Stomach (tissue), 8 donors: ENCODE measurements at regions not wholly inside any gene's neighbourhood (a gene's known extent, or its start where the extent isn't known, plus 50 kb on each side); places are given as distances from the start of the nearest gene placed in this dataset.

ENCODE experiments used
- DNase-seq, 2 donors: peaks; one replicate each; pipeline versions ENCODE4 v3.0.0 to v3.0.0-alpha.2; 2013 to 2019
- H3K27ac ChIP-seq, 5 donors: fragments of 200-600 bp in 4 of 5; sonication (generic) in 4 of 5; one replicate each; pipeline ENCODE4 v1.5.1; 2013 to 2019; ENCODE audit warnings: mild to moderate bottlenecking in 1 of 5, moderate library complexity in 1 of 5
- H3K27me3 ChIP-seq, 3 donors: fragments of 200-600 bp; sonication (generic); one replicate each; pipeline ENCODE4 v1.5.1; 2017 to 2019; ENCODE audit warnings: mixed run types in 1 of 3
- H3K36me3 ChIP-seq, 4 donors: fragments of 200-600 bp; sonication (generic); 1 replicate in 3 of 4; 2 replicates in 1 of 4; pipeline ENCODE4 v1.5.1; 2016 to 2019
- H3K4me1 ChIP-seq, 4 donors: fragments of 200-600 bp; sonication (generic); one replicate each; pipeline ENCODE4 v1.5.1; 2016 to 2019
- H3K4me3 ChIP-seq, 4 donors: fragments of 200-600 bp; sonication (generic) in 3 of 4; one replicate each; pipeline ENCODE4 v1.5.1; 2016 to 2019; ENCODE audit warnings: mild to moderate bottlenecking in 1 of 4
- H3K9me3 ChIP-seq, 4 donors: fragments of 200-600 bp; sonication (generic); one replicate each; pipeline ENCODE4 v1.5.1; 2016 to 2019
- CTCF ChIP-seq, 7 experiments: fragments of 450-650 bp in 4 of 7; fragments of 200-600 bp in 3 of 7; sonication (generic) in 3 of 7; IDR thresholded peaks; one replicate each; pipeline ENCODE4 v1.5.1; 2016 to 2019; ENCODE audit warnings: antibody characterized with exemption in 7 of 7, control low read depth in 2 of 7, mild to moderate bottlenecking in 1 of 7
- EP300 ChIP-seq: sonication (generic); formaldehyde crosslinking; IDR thresholded peaks from one replicate; pipeline ENCODE4 v1.6.1; 2017; ENCODE audit warnings: antibody characterized with exemption
- POLR2A ChIP-seq, 4 donors: fragments of 450-650 bp; IDR thresholded peaks; one replicate each; pipeline ENCODE4 v1.6.1; 2016; ENCODE audit warnings: antibody characterized with exemption in 4 of 4, control low read depth in 2 of 4, mild to moderate bottlenecking in 1 of 4, moderate library complexity in 1 of 4
- POLR2AphosphoS5 ChIP-seq, 3 donors: sonication (generic); formaldehyde crosslinking; IDR thresholded peaks; one replicate each; pipeline ENCODE4 v1.6.1; 2016; ENCODE audit warnings: antibody characterized with exemption in 3 of 3
- WGBS, 5 donors: extraction: QIAGEN DNeasy Blood & Tissue Kit in 3 of 5; methylation state at CpG; one replicate each; pipeline versions ENCODE4 v1.1.5 to v1.1.7; 2013 to 2018; 5-methylcytosine and 5-hydroxymethylcytosine counted together
- intact Hi-C: fragments of 100-400 bp; cut with DNase I; formaldehyde crosslinking; loops from one replicate; pipeline ENCODE4 v1.15.1; 2023; ENCODE audit warnings: low total_unique reads
- donor health status: healthy with polysubstance abuse.
- donor health status: Bipolar disorder and iron deficiency.
- donor health status: healthy.

- Histone ChIP-seq H3K27me3 (peaks cover 0 to 15% (median 9%) of the 10 kb centered on the region in 3 donors), H3K27ac (no peak overlapping the region), H3K4me3 (no peak overlapping the region), H3K9me3 (no peaks in the 10 kb centered on the region), H3K36me3 (no peaks in the 10 kb centered on the region), H3K4me1 (peaks cover 0 to 5% (median 0%) of the 10 kb centered on the region in 4 donors)
- 73 to 89% (median 78%) methylated on average over 3 of the region's 3 CpGs for WGBS, 5 donors
- TF ChIP-seq EP300 (no peak), POLR2AphosphoS5 (IDR thresholded peaks at IDR 0.05) (no peak), POLR2A (IDR thresholded peaks at IDR 0.05) (no peak), CTCF (IDR thresholded peaks at IDR 0.05) (no peak)
- no peak for DNase-seq
- intact Hi-C loops = no loop called here
These were observed 121.5 kb downstream of the SEC23IP start for GRCh38 chr10:120014031-120014430.

- WGBS, 5 donors = 85 to 93% (median 91%) methylated on average over 5 of the region's 5 CpGs
- Histone ChIP-seq H3K27me3 (peaks cover 0 to 15% (median 9%) of the 10 kb centered on the region in 3 donors), H3K27ac (no peak overlapping the region), H3K36me3 (no peaks in the 10 kb centered on the region), H3K4me3 (no peak overlapping the region), H3K4me1 (peaks cover 0 to 5% (median 0%) of the 10 kb centered on the region in 4 donors), H3K9me3 (no peaks in the 10 kb centered on the region)
- no peak for TF ChIP-seq POLR2A (IDR thresholded peaks at IDR 0.05)
- no peak for TF ChIP-seq CTCF (IDR thresholded peaks at IDR 0.05)
- no peak for TF ChIP-seq POLR2AphosphoS5 (IDR thresholded peaks at IDR 0.05)
- no peak for TF ChIP-seq EP300
- intact Hi-C loops = no loop called here
- DNase-seq = no peak
These were observed 122.5 kb downstream of the SEC23IP start for GRCh38 chr10:120015064-120015463.

- H3K9me3 ChIP-seq = no peaks in the 10 kb centered on the region
- no peak overlapping the region for H3K27ac ChIP-seq
- H3K36me3 ChIP-seq = no peaks in the 10 kb centered on the region
- no peak for TF ChIP-seq POLR2A (IDR thresholded peaks at IDR 0.05)
- TF ChIP-seq CTCF (IDR thresholded peaks at IDR 0.05) = no peak
- no peak for TF ChIP-seq EP300
- no peak for TF ChIP-seq POLR2AphosphoS5 (IDR thresholded peaks at IDR 0.05)
- peaks cover 0 to 7% (median 0%) of the 10 kb centered on the region in 3 donors for H3K27me3 ChIP-seq
- H3K4me1 ChIP-seq = no peaks in the 10 kb centered on the region
- WGBS, 5 donors = 86 to 100% (median 91%) methylated on average over 1 of the region's 1 CpG
- DNase-seq = no peak
- intact Hi-C loops = no loop called here
- H3K4me3 ChIP-seq = no peak overlapping the region
These were observed 124.4 kb downstream of the SEC23IP start for GRCh38 chr10:120016906-120017305.

GRCh38 chr10:120017733-120018417 is 125.3 kb downstream of the SEC23IP start:
- no peaks in the 10 kb centered on the region for H3K27me3 ChIP-seq
- no peak overlapping the region for H3K4me3 ChIP-seq
- intact Hi-C loops = no loop called here
- DNase-seq = no peak
- H3K27ac ChIP-seq = no peak overlapping the region
- no peaks in the 10 kb centered on the region for H3K9me3 ChIP-seq
- no peak for TF ChIP-seq POLR2AphosphoS5 (IDR thresholded peaks at IDR 0.05)
- no peak for TF ChIP-seq CTCF (IDR thresholded peaks at IDR 0.05)
- no peak for TF ChIP-seq EP300
- TF ChIP-seq POLR2A (IDR thresholded peaks at IDR 0.05) = no peak
- 46 to 65% (median 61%) methylated on average over 6 of the region's 6 CpGs for WGBS, 5 donors
- H3K4me1 ChIP-seq = no peaks in the 10 kb centered on the region
- H3K36me3 ChIP-seq = no peaks in the 10 kb centered on the region
